DMS 273 (cell line): ENCODE measurements at regions not wholly inside any gene's neighbourhood (a gene's known extent, or its start where the extent isn't known, plus 50 kb on each side); places are given as distances from the start of the nearest gene placed in this dataset.

Experiments used
- DNase-seq: peaks from one replicate; lab custom pipeline; 2025; ENCODE audit not compliant: unreplicated experiment; lab: John Stamatoyannopoulos, UW

GRCh38 chr10:24793648-24794379 is 70.1 kb upstream of the ARHGAP21 start:
- DNase-seq, result peak; percentile 15

- DNase-seq, result no peak
Observed at GRCh38 chr10:24792638-24793037, 69.0 kb upstream of the ARHGAP21 start.

GRCh38 chr10:24791084-24791726 is 67.5 kb upstream of the ARHGAP21 start:
- DNase-seq, result no peak

- DNase-seq, result no peak
Observed at GRCh38 chr10:24790599-24790998, 66.9 kb upstream of the ARHGAP21 start.

GRCh38 chr10:24790073-24790472 is 66.4 kb upstream of the ARHGAP21 start:
- DNase-seq, result no peak

- no peak for DNase-seq
Observed at GRCh38 chr10:24784923-24785322, 61.2 kb upstream of the ARHGAP21 start.

GRCh38 chr10:24784061-24784460 is 60.4 kb upstream of the ARHGAP21 start:
- no peak for DNase-seq

- DNase-seq, result no peak
Observed at GRCh38 chr10:24783504-24783903, 59.8 kb upstream of the ARHGAP21 start.

GRCh38 chr10:24779737-24780136 is 56.0 kb upstream of the ARHGAP21 start:
- no peak for DNase-seq

- no peak for DNase-seq
Observed at GRCh38 chr10:24778298-24778697, 54.6 kb upstream of the ARHGAP21 start.

- DNase-seq, result no peak
Observed at GRCh38 chr10:24777196-24777595, 53.5 kb upstream of the ARHGAP21 start.

- DNase-seq, result no peak
Observed at GRCh38 chr10:24773939-24774589, 50.4 kb upstream of the ARHGAP21 start.
